ENCODE measurements at regions not wholly inside any gene's neighbourhood (a gene's known extent, or its start where the extent isn't known, plus 50 kb on each side); places are given as distances from the start of the nearest gene placed in this dataset.
"Not testable (repeated sequence)": the region's sequence is repeated elsewhere in the genome, so short reads cannot be mapped to it uniquely, and the experiment has no call there.

DNA sequence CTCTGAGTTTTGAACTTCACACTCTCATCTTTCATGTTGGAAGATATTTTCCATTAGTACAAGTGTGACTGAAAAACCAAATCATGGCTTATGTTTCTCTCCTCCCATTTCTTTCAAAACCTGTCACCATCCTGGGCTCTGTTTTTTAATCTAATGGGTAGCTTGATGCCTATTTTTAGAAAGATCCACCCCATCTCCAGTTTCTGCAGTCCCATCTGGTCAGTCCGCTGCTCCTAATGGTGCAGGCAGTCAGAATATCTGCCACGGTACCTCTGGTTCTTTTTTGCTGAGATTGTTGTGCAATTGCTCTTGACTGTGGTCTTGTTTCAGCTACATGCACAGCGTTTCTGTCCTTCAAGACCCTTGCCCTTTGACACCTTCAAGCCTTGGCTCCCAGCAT, 240.9 kb upstream of the CADM2 start:
- Histone ChIP-seq H3K4me2 (ENCODE audit: insufficient read depth, low read length) (no peak overlapping the region), H3K36me3 (ENCODE audit: insufficient read depth, low read length) (no peaks in the 10 kb centered on the region), H3K9ac (ENCODE audit: low read depth, low read length) (no peak overlapping the region), H4K20me1 (ENCODE audit: insufficient read depth, low read length) (no peaks in the 10 kb centered on the region), H2AFZ (ENCODE audit: low read depth, low read length) (no peak overlapping the region), H3K27ac (ENCODE audit: low read length) (no peak overlapping the region), H3K79me2 (ENCODE audit: insufficient read depth, low read length) (no peaks in the 10 kb centered on the region), H3K27me3 (ENCODE audit: insufficient read depth, low read length, poor library complexity) (no peaks in the 10 kb centered on the region), H3K9me3 (ENCODE audit: insufficient read depth, low read length, severe bottlenecking) (no peaks in the 10 kb centered on the region), H3K4me3 (ENCODE audit: low read depth in 1 of 2, low read length in 2 of 2) (no peak overlapping the region), H3K4me1 (ENCODE audit: insufficient read depth, low read length) (no peaks in the 10 kb centered on the region)
- ATAC-seq (ENCODE audit: insufficient read depth, low read depth) (no peak), DNase-seq (no peak)
- TF ChIP-seq, protein P1, sequence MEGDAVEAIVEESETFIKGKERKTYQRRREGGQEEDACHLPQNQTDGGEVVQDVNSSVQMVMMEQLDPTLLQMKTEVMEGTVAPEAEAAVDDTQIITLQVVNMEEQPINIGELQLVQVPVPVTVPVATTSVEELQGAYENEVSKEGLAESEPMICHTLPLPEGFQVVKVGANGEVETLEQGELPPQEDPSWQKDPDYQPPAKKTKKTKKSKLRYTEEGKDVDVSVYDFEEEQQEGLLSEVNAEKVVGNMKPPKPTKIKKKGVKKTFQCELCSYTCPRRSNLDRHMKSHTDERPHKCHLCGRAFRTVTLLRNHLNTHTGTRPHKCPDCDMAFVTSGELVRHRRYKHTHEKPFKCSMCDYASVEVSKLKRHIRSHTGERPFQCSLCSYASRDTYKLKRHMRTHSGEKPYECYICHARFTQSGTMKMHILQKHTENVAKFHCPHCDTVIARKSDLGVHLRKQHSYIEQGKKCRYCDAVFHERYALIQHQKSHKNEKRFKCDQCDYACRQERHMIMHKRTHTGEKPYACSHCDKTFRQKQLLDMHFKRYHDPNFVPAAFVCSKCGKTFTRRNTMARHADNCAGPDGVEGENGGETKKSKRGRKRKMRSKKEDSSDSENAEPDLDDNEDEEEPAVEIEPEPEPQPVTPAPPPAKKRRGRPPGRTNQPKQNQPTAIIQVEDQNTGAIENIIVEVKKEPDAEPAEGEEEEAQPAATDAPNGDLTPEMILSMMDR (IDR thresholded peaks at IDR 0.05; ENCODE audit: borderline replicate concordance, extremely low read depth, low read length, poor library complexity, severe bottlenecking), result no peak
- TF ChIP-seq EZH2 (IDR thresholded peaks at IDR 0.05; ENCODE audit: borderline replicate concordance, low read depth, low read length, severe bottlenecking), result no peak

DNA sequence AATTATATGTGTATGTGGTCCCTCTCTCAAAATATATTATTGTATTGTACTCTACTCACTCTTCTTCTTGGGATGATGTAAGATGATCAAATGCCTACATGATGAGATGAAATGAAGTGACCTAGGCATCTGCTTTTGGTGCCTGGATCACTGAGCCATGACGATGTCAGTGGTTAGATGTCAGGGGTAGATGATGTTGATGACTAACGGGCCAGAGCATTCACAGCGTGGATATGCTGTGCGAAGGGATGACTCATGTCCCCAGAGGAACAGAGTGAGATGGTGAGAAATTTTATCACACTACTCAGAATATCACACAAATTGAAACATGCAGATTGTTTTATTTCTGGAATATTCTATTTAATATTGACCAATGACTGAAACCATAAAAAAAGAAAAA, 233.9 kb upstream of the CADM2 start:
- no peak overlapping the region for H3K9ac ChIP-seq (ENCODE audit: low read depth, low read length)
- no peaks in the 10 kb centered on the region for H3K79me2 ChIP-seq (ENCODE audit: insufficient read depth, low read length)
- no peak overlapping the region for H3K27ac ChIP-seq (ENCODE audit: low read length)
- TF ChIP-seq, protein P1 (IDR thresholded peaks at IDR 0.05; ENCODE audit: borderline replicate concordance, extremely low read depth, low read length, poor library complexity, severe bottlenecking), result no peak
- no peak for TF ChIP-seq EZH2 (IDR thresholded peaks at IDR 0.05; ENCODE audit: borderline replicate concordance, low read depth, low read length, severe bottlenecking)
- DNase-seq (no peak), ATAC-seq (ENCODE audit: insufficient read depth, low read depth) (no peak)
- no peaks in the 10 kb centered on the region for H3K36me3 ChIP-seq (ENCODE audit: insufficient read depth, low read length)
- H2AFZ ChIP-seq (ENCODE audit: low read depth, low read length), result no peak overlapping the region
- no peaks in the 10 kb centered on the region for H3K4me1 ChIP-seq (ENCODE audit: insufficient read depth, low read length)
- H3K9me3 ChIP-seq (ENCODE audit: insufficient read depth, low read length, severe bottlenecking), result no peaks in the 10 kb centered on the region
- no peaks in the 10 kb centered on the region for H4K20me1 ChIP-seq (ENCODE audit: insufficient read depth, low read length)
- no peak overlapping the region for H3K4me2 ChIP-seq (ENCODE audit: insufficient read depth, low read length)
- no peaks in the 10 kb centered on the region for H3K27me3 ChIP-seq (ENCODE audit: insufficient read depth, low read length, poor library complexity)
- H3K4me3 ChIP-seq (ENCODE audit: low read depth in 1 of 2, low read length in 2 of 2), result no peak overlapping the region

DNA sequence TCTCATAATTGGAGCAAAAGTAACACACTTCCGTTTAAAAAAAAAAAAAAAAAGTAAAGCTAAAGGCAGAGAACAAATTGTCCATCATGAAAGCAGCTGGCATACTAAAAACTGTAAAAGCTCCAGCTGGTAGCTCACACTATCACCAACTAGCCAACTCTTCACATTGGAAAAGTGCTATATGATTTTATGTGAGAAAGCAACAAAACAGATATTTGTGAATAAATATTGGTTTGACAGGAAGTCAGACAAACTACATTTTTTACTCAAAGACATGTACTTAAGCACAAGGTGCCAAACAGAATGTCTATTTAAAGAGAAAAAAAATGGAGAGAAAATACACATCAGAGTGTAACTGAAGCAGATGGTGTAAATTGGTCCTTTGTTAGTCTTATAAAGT, 231.2 kb upstream of the CADM2 start:
- no peak for DNase-seq
- Histone ChIP-seq H3K4me3 (ENCODE audit: low read depth in 1 of 2, low read length in 2 of 2) (no peak overlapping the region), H3K4me2 (ENCODE audit: insufficient read depth, low read length) (no peak overlapping the region), H3K4me1 (ENCODE audit: insufficient read depth, low read length) (no peaks in the 10 kb centered on the region), H3K27me3 (ENCODE audit: insufficient read depth, low read length, poor library complexity) (no peaks in the 10 kb centered on the region), H3K36me3 (ENCODE audit: insufficient read depth, low read length) (no peaks in the 10 kb centered on the region), H3K79me2 (ENCODE audit: insufficient read depth, low read length) (no peaks in the 10 kb centered on the region), H2AFZ (ENCODE audit: low read depth, low read length) (no peak overlapping the region), H3K27ac (ENCODE audit: low read length) (no peak overlapping the region), H4K20me1 (ENCODE audit: insufficient read depth, low read length) (no peaks in the 10 kb centered on the region), H3K9ac (ENCODE audit: low read depth, low read length) (no peak overlapping the region), H3K9me3 (ENCODE audit: insufficient read depth, low read length, severe bottlenecking) (no peaks in the 10 kb centered on the region)
- no peak for ATAC-seq (ENCODE audit: insufficient read depth, low read depth)
- no peak for TF ChIP-seq EZH2 (IDR thresholded peaks at IDR 0.05; ENCODE audit: borderline replicate concordance, low read depth, low read length, severe bottlenecking)
- TF ChIP-seq, protein P1 (IDR thresholded peaks at IDR 0.05; ENCODE audit: borderline replicate concordance, extremely low read depth, low read length, poor library complexity, severe bottlenecking), result no peak

DNA sequence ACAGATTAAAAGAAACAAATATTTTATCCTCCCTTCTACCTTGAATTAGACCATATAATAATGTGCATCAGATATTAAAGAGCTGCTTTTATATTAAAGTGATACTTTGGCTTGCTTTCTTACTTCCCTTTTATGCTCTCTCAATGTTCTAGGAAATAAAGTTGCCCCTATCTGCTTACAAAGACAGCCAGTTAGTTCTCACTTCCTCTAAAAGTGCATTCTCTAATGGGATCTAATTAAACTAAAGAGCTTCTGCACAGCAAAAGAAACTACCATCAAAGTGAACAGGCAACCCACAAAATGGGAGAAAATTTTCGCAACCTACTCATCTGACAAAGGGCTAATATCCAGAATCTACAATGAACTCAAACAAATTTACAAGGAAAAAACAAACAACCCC, 224.1 kb upstream of the CADM2 start:
- DNase-seq, result not testable (repeated sequence)

More for the DNA sequence above, 224.1 kb upstream of the CADM2 start:
- not testable (repeated sequence) for H3K4me1 ChIP-seq (ENCODE audit: insufficient read depth, low read length); H3K9ac ChIP-seq (ENCODE audit: low read depth, low read length); H3K4me2 ChIP-seq (ENCODE audit: insufficient read depth, low read length); H3K4me3 ChIP-seq (ENCODE audit: low read depth in 1 of 2, low read length in 2 of 2); H3K9me3 ChIP-seq (ENCODE audit: insufficient read depth, low read length, severe bottlenecking); H3K27ac ChIP-seq (ENCODE audit: low read length); H3K27me3 ChIP-seq (ENCODE audit: insufficient read depth, low read length, poor library complexity); H3K36me3 ChIP-seq (ENCODE audit: insufficient read depth, low read length); ATAC-seq (ENCODE audit: insufficient read depth, low read depth); H4K20me1 ChIP-seq (ENCODE audit: insufficient read depth, low read length); H2AFZ ChIP-seq (ENCODE audit: low read depth, low read length); H3K79me2 ChIP-seq (ENCODE audit: insufficient read depth, low read length)
